Activated T-cell treated with anti-CD3 and anti-CD28 coated beads for 24 hours (primary cell): ENCODE measurements at regions not wholly inside any gene's neighbourhood (a gene's known extent, or its start where the extent isn't known, plus 50 kb on each side); places are given as distances from the start of the nearest gene placed in this dataset.

Source experiments
- DNase-seq: peaks from one replicate; pipeline ENCODE4 v3.0.0-alpha.2; 2020; ENCODE audit warnings: low read depth

GRCh38 chr3:168384990-168385389 is 289.3 kb upstream of the GOLIM4 start:
- DNase-seq = no peak

- no peak for DNase-seq
Measured at GRCh38 chr3:168383573-168383972, 287.8 kb upstream of the GOLIM4 start.

DNA sequence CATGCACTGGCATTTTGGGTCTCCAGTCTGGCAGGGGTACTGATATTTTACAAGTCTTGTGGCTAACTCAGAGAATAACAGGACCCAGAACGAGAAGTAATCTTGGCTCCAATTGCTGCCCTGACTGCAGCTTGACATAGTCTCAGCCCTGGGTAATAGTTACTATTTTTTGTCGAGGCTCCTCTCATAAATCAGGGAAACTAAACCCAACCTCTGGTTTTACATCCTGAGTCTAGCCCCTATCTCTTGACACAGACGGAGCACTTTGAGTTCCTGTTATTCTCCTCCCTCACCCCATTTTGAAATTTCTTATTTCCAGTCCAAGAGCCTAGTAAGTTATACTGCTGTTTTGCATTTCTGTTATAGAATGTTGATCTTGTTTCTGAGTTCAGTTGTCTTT is 276.1 kb upstream of the GOLIM4 start:
- no peak for DNase-seq

DNA sequence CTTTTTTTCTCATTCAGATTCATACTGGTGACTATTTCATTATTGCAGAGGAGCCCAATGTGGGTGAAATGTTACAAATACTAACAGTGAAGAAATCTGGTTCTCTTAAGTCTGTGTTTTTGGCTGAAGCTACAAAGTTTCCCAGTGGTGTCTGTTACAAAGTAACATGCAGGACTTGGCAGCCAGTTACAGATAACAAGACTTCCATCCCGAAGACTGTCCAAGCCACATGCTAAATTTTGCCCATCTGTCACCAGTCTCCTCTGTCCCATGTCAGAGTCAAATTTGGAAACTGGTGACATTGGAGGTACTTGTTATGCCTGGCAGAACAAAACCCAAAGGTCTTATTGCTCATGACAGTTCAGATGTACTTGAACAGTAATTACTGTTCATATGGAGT is 269.2 kb upstream of the GOLIM4 start:
- DNase-seq = no peak

DNA sequence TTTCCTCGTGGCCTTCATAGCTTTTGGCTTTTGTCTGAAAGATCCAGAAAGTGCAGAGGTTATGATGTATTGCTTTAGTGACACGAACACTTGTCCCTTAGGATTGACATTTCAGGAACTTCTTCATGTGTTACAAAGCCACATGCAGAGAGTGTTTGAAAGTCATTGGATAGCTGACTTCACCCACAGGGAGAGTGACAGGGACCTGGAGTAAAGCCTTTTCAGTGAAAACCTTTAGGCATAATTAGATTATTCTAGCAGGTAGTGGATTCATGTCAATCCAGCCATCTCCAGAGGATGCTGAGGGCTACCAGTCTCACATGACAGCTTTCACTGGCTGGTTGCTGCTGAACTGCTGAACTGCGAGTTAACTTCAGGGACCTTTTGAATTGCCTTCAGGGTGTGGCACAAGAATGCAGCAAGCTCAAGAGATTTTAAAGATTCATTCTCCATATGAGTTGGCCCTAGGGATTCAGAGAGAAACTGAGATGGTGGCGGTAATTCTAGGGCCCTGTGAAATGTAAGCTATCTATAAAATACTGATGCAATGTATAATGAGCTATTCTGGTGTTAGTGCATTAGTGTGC is 267.0 kb upstream of the GOLIM4 start:
- DNase-seq = no peak

DNA sequence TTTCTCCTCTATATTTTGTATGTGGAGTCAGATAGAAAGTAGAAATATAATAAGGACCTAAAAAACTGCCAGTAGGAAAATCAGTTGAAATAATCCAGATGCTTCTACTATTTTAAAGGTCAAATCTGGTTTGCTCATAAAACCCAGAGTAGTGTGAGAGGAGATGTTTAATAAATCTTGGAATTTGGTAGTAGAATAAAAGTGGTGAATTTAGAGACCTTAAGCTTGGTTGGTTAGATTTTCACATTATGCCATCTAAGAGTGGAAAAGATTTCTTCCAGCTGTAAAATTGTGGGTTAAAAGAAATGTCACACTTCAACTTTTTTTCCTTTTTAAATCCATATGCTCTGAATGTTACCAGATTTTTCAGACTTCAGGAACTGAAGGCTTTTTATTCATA is 266.4 kb upstream of the GOLIM4 start:
- DNase-seq = no peak

DNA sequence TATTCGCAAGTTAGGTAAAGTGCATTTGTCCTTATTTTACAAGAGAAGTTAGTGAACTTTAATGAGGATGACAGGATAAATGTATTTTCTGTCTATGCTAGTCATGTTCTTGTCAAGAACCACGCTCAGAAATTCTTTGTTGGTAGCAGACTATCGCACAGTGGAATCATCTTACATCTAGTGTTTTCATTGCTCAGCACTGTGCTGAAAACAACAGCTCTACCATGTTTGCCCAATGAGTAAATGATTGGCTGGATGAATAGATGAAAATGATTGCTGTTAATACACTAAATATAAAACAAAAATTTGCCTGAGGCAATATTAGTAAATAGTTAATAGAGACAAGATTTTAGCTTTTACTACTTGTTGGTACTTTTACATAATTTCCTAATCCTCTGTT is 265.3 kb upstream of the GOLIM4 start:
- DNase-seq = no peak

DNA sequence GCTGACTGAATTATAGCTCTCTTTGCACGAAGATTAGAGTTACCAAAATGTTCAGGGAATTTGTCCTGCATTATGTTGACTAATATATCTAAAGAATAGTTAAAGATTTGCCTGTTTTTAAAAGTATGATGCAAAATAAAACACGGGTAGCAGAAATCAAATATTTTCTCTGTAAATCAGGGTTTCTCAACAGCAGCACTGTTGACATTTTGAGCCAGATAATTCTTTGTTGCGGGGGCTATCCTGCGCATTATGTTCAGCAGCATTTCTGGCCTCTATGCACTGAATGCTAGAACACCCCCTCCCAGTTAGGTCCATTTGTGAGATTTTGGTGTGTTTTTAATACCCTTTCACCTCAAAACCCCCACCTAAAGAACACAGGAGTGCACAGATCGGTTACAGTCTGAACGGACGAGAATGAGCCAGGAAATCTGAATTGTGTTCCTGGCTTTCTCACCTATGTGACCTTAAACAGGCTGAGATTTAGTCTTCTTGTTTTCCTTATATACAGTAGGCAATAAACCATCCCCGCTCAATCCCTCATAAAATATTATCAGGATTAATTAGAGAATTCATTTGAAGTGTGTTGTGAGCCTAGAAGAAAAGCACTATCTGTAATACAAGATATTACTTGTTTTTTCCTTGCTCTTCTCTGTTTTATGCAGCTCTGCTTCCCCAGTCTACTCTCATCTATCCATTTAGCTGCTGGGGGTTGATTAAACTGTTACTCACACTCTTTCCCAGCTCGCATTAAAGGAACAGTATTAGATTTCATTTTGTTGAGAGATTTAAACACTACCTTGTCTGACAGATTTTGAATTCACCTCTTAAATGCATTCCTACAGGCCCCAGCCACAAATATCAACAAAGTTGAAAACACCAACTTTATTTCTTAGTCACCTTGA is 247.5 kb upstream of the GOLIM4 start:
- no peak for DNase-seq

DNA sequence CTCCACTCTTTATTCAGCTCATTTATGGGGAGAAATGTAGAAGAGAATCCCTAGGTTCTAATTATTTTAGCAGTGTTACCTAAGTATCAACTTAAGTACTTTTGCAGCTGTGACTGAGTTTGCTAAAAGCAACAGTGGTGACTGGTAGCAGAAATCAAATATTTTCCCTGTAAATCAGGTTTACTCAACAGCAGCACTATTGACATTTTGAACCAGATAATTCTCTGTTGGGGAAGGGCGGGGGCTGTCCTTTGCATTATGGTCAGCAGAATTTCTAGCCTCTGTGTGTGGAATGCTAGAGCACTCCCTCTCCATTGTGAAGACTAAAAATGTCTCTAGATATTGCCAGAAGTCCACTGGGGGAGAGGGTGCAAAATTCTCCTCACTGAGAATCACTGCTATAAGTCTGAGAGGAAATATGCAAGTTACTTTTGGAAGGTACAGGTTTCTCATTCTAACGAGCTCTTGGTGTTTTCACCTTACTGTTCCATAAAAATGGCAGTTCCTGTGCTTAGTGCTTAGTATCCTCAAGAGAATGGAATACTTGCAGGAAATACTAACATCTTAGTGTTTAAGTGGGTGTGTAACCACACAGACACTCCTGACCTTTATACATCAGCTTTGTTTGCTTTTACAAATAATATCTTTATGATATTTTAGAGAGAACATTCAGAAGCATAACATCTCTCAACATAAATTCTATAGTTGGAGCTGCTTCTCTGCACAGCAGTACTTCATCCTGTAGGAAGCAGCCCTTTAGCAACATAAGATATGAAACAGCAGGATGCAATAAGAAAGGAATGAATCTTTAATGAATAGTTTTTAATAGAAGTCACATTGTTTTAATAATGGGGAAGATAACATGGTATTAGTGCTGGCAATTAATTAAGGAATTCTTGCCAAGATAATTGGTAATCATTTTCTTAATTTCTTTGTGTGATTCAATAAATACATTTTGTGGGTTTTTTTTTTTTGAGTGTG is 246.5 kb upstream of the GOLIM4 start:
- no peak for DNase-seq

DNA sequence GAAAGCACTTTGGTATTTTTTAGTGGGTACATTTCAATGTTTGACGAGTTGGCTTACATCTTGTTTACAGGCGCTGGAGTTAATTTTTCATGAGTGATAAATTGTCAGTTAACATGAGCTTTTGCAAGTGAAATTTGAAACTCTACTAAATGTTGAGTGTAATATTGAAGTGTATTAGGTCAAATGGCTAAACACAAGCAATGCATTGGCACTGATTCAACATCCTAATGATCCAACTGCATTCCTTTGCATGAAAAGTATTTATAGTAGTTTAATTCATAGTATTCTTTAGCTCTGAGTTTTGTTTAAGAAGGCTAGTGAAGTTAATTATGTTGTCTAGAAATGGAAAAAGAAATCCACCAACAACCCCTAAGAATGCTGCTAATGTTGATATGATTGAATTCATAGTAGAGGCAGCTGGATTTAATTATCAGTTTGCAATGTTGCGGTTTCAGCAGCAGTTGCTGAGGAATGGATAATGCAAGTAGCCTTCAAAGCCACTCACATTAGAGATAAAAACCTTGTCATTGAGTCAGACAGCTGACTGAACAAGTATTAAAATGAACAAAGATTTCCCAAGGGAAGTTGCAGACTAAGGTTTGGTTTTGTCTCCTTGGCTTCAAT is 245.6 kb upstream of the GOLIM4 start:
- no peak for DNase-seq

- DNase-seq = no peak
Measured at GRCh38 chr3:168338161-168338560, 242.4 kb upstream of the GOLIM4 start.

DNA sequence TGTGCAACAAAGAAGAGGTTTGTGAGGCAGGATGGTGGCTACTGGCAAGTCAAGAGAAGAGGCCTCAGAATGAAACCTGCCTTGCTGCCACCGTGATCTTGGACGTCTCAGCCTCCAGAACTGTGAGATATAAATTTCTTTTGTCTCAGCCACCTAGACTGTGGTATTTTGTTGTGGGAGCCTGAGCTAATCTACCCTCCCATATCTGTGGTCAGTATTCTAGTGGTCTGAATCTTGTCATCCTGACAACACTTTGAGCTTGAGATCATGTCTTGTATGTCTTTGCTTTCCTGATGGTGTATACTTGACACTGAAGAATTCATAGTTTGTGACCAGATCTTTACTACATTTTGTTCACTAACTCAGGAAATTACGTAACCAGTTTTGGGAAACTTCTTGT is 240.6 kb upstream of the GOLIM4 start:
- no peak for DNase-seq

DNA sequence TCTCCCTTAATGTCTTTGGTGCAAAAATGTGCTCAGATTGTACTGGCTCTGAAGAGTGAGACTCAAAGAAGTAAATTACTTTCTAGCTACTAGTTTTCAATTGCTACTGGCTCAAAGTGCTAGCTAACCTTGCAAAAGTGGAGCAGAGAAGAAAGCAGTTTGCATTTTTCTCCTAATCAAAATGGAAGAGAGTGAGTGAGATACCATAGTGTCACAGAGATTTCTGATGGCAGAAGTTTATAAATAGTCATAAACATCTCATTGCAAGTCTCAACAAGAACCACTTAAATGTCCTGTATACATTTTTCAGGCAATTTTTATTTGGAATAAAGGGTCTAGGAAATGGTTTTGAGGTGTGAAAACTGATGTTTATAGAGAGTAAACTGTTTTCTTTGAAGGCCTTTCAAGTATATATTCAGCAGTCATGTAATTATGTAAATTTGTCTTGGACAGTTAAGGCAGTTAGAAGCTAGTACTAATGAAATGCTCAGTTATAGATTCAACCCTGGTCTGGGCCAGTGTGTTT is 237.7 kb upstream of the GOLIM4 start:
- no peak for DNase-seq

- no peak for DNase-seq
Measured at GRCh38 chr3:168331756-168332155, 236.0 kb upstream of the GOLIM4 start.

DNA sequence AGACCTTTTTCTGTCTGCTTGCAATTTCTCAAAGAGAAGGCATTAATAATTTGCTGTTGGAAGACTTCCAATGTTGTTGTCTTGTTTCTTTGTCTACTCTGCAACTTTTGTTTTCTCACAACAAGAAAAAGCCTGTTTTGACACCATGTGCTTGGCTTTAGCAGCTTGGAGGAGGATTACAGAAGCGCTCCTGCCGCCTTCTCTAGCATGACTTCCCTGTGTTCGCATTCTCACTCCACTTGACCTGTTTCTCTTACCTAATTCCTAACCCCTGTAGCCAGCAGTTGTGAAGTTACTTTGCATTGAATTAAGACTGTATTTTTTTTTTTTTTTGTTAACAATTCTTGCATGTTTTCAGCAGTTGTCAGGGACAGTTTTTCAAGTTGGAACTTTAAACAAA is 235.3 kb upstream of the GOLIM4 start:
- no peak for DNase-seq

GRCh38 chr3:168327856-168328255 is 232.1 kb upstream of the GOLIM4 start:
- DNase-seq = no peak

DNA sequence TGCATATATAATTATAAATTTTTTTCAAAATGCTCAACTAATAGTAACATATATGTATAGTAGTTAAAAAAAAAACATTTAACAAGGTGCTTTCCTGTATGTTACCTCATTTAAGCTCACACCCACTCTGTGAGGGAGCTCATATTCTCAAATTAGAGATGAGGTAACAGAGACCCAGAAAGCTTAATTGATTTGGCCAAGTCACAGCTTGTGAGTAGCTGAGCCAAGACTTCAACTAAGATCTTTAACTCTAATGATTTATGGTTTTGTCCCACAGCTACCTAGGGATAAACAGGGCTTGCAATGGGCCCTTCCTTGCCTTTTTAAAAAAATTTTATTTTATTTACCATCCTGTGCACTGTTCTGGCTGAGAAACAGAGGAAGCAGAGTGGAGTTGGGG is 230.0 kb upstream of the GOLIM4 start:
- DNase-seq = no peak

- DNase-seq = no peak
Measured at GRCh38 chr3:168322941-168323340, 227.2 kb upstream of the GOLIM4 start.

- no peak for DNase-seq
Measured at GRCh38 chr3:168314166-168314565, 218.4 kb upstream of the GOLIM4 start.

- no peak for DNase-seq
Measured at GRCh38 chr3:168312984-168313383, 217.3 kb upstream of the GOLIM4 start.

DNA sequence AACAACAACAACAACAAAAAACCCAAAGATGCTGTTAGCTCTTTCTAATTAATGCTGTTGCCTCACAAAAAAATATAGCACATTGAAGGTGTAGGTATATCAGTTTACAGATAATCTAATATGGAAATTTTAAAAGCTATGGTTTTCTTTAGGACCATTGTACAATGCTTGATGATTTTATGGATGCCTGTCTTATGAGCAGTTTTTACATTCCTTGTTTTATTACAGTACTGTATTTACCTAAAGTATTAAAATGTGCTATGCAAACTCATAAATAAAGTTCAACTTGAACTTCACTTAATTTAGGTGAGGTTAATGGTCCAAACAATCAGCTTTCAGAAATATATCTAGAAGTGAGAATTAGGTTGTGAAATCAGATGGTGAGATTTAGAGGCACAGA is 212.2 kb upstream of the GOLIM4 start:
- no peak for DNase-seq

GRCh38 chr3:168295027-168295426 is 199.3 kb upstream of the GOLIM4 start:
- DNase-seq = no peak
